HEK293T (cell line): ENCODE measurements at regions not wholly inside any gene's neighbourhood (a gene's known extent, or its start where the extent isn't known, plus 50 kb on each side); places are given as distances from the start of the nearest gene placed in this dataset.

Experiments used
- BHLHE40 ChIP-seq: fragments of 450-650 bp; IDR thresholded peaks from 2 replicates; pipeline ENCODE4 v1.6.1; 2016; ENCODE audit warnings: mild to moderate bottlenecking, moderate library complexity, borderline replicate concordance
- ELF4 ChIP-seq: fragments of 450-650 bp; IDR thresholded peaks from 2 replicates; pipeline ENCODE4 v1.6.1; 2017; ENCODE audit warnings: antibody characterized with exemption
- FOXA1 ChIP-seq: fragments of 450-650 bp; IDR thresholded peaks from 2 replicates; pipeline ENCODE4 v1.6.1; 2016; ENCODE audit warnings: mild to moderate bottlenecking
- FOXK2 ChIP-seq: fragments of 450-650 bp; IDR thresholded peaks from 2 replicates; pipeline ENCODE4 v1.6.1; 2016; ENCODE audit warnings: mild to moderate bottlenecking
- SP1 ChIP-seq: fragments of 450-650 bp; IDR thresholded peaks from 2 replicates; pipeline ENCODE4 v1.6.1; 2017
- SUZ12 ChIP-seq: fragments of 450-650 bp; IDR thresholded peaks from 2 replicates; pipeline ENCODE4 v1.6.1; 2016; ENCODE audit warnings: mild to moderate bottlenecking
- ZNF384 ChIP-seq: fragments of 450-650 bp; IDR thresholded peaks from 2 replicates; pipeline ENCODE4 v1.6.1; 2016

DNA sequence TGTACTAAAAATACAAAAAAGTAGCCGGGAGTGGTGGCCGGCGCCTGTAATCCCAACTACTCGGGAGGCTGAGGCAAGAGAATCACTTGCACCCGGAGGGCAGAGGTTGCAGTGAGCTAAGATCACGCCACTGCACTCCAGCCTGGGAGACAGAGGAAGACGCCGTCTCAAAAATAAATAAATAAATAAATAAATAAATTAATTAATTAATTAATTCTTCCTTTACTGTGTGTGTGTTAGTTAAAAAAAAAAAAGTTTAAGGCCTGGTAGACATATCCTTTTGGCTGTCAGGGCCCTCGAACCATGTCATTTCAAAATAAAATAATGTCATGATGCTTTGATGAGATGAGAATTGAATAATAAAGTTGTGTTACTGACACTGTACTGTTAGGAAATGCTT lies 81.3 kb downstream of the ZNF467 start:
- TF ChIP-seq FOXK2 = no peak
- TF ChIP-seq BHLHE40 = no peak
- no peak for TF ChIP-seq FOXA1
- TF ChIP-seq ZNF384 = no peak
- TF ChIP-seq SP1 = no peak
- TF ChIP-seq SUZ12 = no peak
- no peak for TF ChIP-seq ELF4
